A673 (cell line): ENCODE measurements at regions not wholly inside any gene's neighbourhood (a gene's known extent, or its start where the extent isn't known, plus 50 kb on each side); places are given as distances from the start of the nearest gene placed in this dataset.

ENCODE experiments used
- BruUV-seq: library from RNA; stranded (reverse); fragments of 400-500 nt; replicated peaks from 2 replicates; lab custom pipeline; 2021; lab: Mats Ljungman, UMichigan
- CTCF ChIA-PET: fragments of 300-600 bp; sonication (Branson Sonifier 250); formaldehyde crosslinking; loops from one replicate; lab custom pipeline; 2022; ENCODE audit warnings: antibody characterized with exemption; lab: Charles Lee
- POLR2A ChIA-PET: fragments of 300-600 bp; sonication (Branson Sonifier 250); formaldehyde crosslinking; loops from one replicate; lab custom pipeline; 2022; ENCODE audit warnings: antibody characterized with exemption; ENCODE audit not compliant: low non-redundant PET; lab: Charles Lee
- DNase-seq: peaks from one replicate; pipeline ENCODE4 v3.0.0-alpha.2; 2015; ENCODE audit warnings: low spot score
- H3K27ac ChIP-seq: fragments of 200-600 bp; sonication (generic); 2 replicates; pipeline ENCODE4 v1.5.1; 2016; ENCODE audit warnings: mixed run types, low read depth, mild to moderate bottlenecking, mixed read lengths, antibody characterized with exemption, low read length; ENCODE audit not compliant: poor library complexity, severe bottlenecking
- H3K27me3 ChIP-seq: fragments of 200-600 bp; sonication (generic); replicated peaks from 2 replicates; pipeline ENCODE4 v1.6.1; 2017; ENCODE audit warnings: mixed run types, low read depth, mild to moderate bottlenecking, mixed read lengths, antibody characterized with exemption, low read length; ENCODE audit not compliant: insufficient read depth, poor library complexity
- H3K36me3 ChIP-seq: fragments of 200-600 bp; sonication (generic); 2 replicates; pipeline ENCODE4 v1.6.1; 2016; ENCODE audit warnings: mixed run types, mild to moderate bottlenecking, mixed read lengths, antibody characterized with exemption, low read length; ENCODE audit not compliant: insufficient read depth, poor library complexity, severe bottlenecking
- H3K4me1 ChIP-seq: fragments of 200-600 bp; sonication (generic); 2 replicates; pipeline ENCODE4 v1.6.1; 2017; ENCODE audit warnings: mixed run types, mild to moderate bottlenecking, mixed read lengths, antibody characterized with exemption, low read length; ENCODE audit not compliant: insufficient read depth, poor library complexity, severe bottlenecking
- H3K4me3 ChIP-seq: fragments of 200-600 bp; sonication (generic); 2 replicates; pipeline ENCODE4 v1.5.1; 2016; ENCODE audit warnings: low read depth, mixed run types, mild to moderate bottlenecking, mixed read lengths, low read length; ENCODE audit not compliant: poor library complexity, severe bottlenecking
- H3K9me3 ChIP-seq: fragments of 200-600 bp; sonication (generic); 2 replicates; pipeline ENCODE4 v1.6.1; 2016; ENCODE audit warnings: mixed run types, low read depth, mild to moderate bottlenecking, mixed read lengths, antibody characterized with exemption, low read length; ENCODE audit not compliant: poor library complexity, severe bottlenecking
- EZH2 ChIP-seq: fragments of 200-600 bp; sonication (generic); IDR thresholded peaks from 2 replicates; pipeline ENCODE4 v1.6.1; 2017; ENCODE audit warnings: borderline replicate concordance, low read depth, mild to moderate bottlenecking, mixed read lengths, antibody characterized with exemption, low read length; ENCODE audit not compliant: poor library complexity, severe bottlenecking
- intact Hi-C: fragments of 100-400 bp; cut with micrococcal nuclease; formaldehyde crosslinking; loops from one replicate; pipeline ENCODE4 v1.10.0; 2022; ENCODE audit not compliant: unreplicated experiment
- TF ChIP-seq, protein P1 (sequence below): fragments of 300-800, 200-600 bp; sonication (generic); conservative IDR thresholded peaks from 2 replicates; pipeline ENCODE4 v1.5.1; 2017; ENCODE audit warnings: low read depth, mild to moderate bottlenecking, antibody characterized with exemption, low read length, moderate library complexity, mixed read lengths

DNA sequence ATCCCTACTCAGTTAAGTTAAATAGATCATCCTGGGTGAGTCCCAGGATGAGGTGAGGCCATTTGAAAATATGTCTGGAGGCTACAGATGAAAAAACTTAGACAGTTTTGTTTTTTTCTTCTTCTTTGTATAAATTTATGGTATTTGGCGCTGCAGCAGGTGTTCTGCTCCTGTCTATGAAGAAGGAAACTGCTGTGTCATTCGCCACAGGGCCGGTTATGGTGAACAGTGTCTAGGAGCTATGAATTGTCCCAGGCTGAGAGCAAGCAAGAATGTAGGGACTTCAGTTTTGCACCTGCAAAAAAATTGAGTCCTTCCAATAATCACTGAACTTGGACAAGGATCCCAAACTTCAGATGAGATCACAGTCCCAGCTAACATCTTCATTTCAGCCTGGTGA lies 674.3 kb upstream of the RGS18 start:
- DNase-seq = no peak
- Histone ChIP-seq H3K27me3 (no peaks in the 10 kb centered on the region), H3K9me3 (no peaks in the 10 kb centered on the region), H3K27ac (no peak overlapping the region), H3K4me3 (no peak overlapping the region), H3K36me3 (no peaks in the 10 kb centered on the region), H3K4me1 (no peaks in the 10 kb centered on the region)
- TF ChIP-seq EZH2 = no peak
- TF ChIP-seq, protein P1, sequence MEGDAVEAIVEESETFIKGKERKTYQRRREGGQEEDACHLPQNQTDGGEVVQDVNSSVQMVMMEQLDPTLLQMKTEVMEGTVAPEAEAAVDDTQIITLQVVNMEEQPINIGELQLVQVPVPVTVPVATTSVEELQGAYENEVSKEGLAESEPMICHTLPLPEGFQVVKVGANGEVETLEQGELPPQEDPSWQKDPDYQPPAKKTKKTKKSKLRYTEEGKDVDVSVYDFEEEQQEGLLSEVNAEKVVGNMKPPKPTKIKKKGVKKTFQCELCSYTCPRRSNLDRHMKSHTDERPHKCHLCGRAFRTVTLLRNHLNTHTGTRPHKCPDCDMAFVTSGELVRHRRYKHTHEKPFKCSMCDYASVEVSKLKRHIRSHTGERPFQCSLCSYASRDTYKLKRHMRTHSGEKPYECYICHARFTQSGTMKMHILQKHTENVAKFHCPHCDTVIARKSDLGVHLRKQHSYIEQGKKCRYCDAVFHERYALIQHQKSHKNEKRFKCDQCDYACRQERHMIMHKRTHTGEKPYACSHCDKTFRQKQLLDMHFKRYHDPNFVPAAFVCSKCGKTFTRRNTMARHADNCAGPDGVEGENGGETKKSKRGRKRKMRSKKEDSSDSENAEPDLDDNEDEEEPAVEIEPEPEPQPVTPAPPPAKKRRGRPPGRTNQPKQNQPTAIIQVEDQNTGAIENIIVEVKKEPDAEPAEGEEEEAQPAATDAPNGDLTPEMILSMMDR = no peak
- no TSS peak for BruUV-seq
- intact Hi-C loops = no loop called here
- CTCF ChIA-PET = no interaction called here
- POLR2A ChIA-PET = no interaction called here

- BruUV-seq = no TSS peak
- no peak for TF ChIP-seq EZH2
- TF ChIP-seq, protein P1 = no peak
- no peaks in the 10 kb centered on the region for H3K36me3 ChIP-seq
- no peak for DNase-seq
- H3K9me3 ChIP-seq = no peaks in the 10 kb centered on the region
- H3K4me3 ChIP-seq = no peak overlapping the region
- H3K27ac ChIP-seq = no peak overlapping the region
- H3K27me3 ChIP-seq = no peaks in the 10 kb centered on the region
- CTCF ChIA-PET = no interaction called here
- intact Hi-C loops = no loop called here
- POLR2A ChIA-PET = no interaction called here
- no peaks in the 10 kb centered on the region for H3K4me1 ChIP-seq
Observed at GRCh38 chr1:191490303-191490702, 668.0 kb upstream of the RGS18 start.

DNA sequence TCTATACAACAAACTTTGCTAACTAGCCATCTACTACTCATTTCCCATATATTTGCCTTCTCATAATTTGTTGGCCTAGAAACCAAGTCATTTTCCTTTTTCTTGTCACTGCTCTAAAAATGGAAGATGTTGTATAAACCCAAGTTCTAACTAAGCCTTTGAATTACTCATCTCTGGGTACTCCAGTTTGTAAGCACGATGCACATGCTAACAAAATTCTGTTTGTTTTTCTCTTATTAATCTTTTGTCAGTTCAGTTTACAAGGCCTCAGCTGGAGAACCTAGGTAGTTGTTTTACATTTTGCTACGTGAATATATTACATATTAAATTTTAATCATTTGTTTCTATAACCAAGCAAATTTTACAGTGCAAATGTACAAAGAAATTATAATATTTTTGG lies 663.2 kb upstream of the RGS18 start:
- no peaks in the 10 kb centered on the region for H3K36me3 ChIP-seq
- BruUV-seq = no TSS peak
- no peak for DNase-seq
- H3K4me1 ChIP-seq = no peaks in the 10 kb centered on the region
- ChIA-PET POLR2A (no interaction called here), CTCF (no interaction called here)
- no peak overlapping the region for H3K4me3 ChIP-seq
- intact Hi-C loops = no loop called here
- TF ChIP-seq, protein P1 = no peak
- TF ChIP-seq EZH2 = no peak
- no peaks in the 10 kb centered on the region for H3K9me3 ChIP-seq
- H3K27ac ChIP-seq = no peak overlapping the region
- no peaks in the 10 kb centered on the region for H3K27me3 ChIP-seq
